ENCODE measurements at regions not wholly inside any gene's neighbourhood (a gene's known extent, or its start where the extent isn't known, plus 50 kb on each side); places are given as distances from the start of the nearest gene placed in this dataset.
"Not testable (repeated sequence)": the region's sequence is repeated elsewhere in the genome, so short reads cannot be mapped to it uniquely, and the experiment has no call there.

- no peak for DNase-seq
These were observed 302.6 kb upstream of the DDI1 start for GRCh38 chr11:103733889-103734288.

GRCh38 chr11:103735497-103736032, 300.9 kb upstream of the DDI1 start:
- no peak for DNase-seq

- no peak for DNase-seq
These were observed 300.0 kb upstream of the DDI1 start for GRCh38 chr11:103736315-103737036.

- DNase-seq = no peak
These were observed 299.3 kb upstream of the DDI1 start for GRCh38 chr11:103737037-103737622.

GRCh38 chr11:103737747-103738146, 298.7 kb upstream of the DDI1 start:
- DNase-seq = no peak

- DNase-seq = not testable (repeated sequence)
These were observed 297.2 kb upstream of the DDI1 start for GRCh38 chr11:103739074-103739796.

GRCh38 chr11:103744496-103745153, 291.8 kb upstream of the DDI1 start:
- DNase-seq = no peak

GRCh38 chr11:103749158-103749557, 287.3 kb upstream of the DDI1 start:
- no peak for DNase-seq

- no peak for DNase-seq
These were observed 267.6 kb upstream of the DDI1 start for GRCh38 chr11:103768816-103769215.

GRCh38 chr11:103773059-103773458, 263.4 kb upstream of the DDI1 start:
- DNase-seq = peak; percentile 6

GRCh38 chr11:103773537-103773936, 262.9 kb upstream of the DDI1 start:
- no peak for DNase-seq

- no peak for DNase-seq
These were observed 257.4 kb upstream of the DDI1 start for GRCh38 chr11:103779054-103779453.

- DNase-seq = no peak
These were observed 246.5 kb upstream of the DDI1 start for GRCh38 chr11:103789952-103790351.

- DNase-seq = no peak
These were observed 243.4 kb upstream of the DDI1 start for GRCh38 chr11:103792981-103793468.

- no peak for DNase-seq
These were observed 242.2 kb upstream of the DDI1 start for GRCh38 chr11:103794262-103794661.

GRCh38 chr11:103798026-103798425, 238.4 kb upstream of the DDI1 start:
- peak; percentile 34 to 36 for DNase-seq

- no peak for DNase-seq
These were observed 238.0 kb upstream of the DDI1 start for GRCh38 chr11:103798446-103798845.

GRCh38 chr11:103800406-103801114, 235.9 kb upstream of the DDI1 start:
- no peak for DNase-seq

- no peak for DNase-seq
These were observed 233.4 kb upstream of the DDI1 start for GRCh38 chr11:103803062-103803461.

- DNase-seq = no peak
These were observed 230.8 kb upstream of the DDI1 start for GRCh38 chr11:103805688-103806009.

- DNase-seq = no peak
These were observed 230.1 kb upstream of the DDI1 start for GRCh38 chr11:103806130-103806895.

GRCh38 chr11:103807806-103808205, 228.6 kb upstream of the DDI1 start:
- no peak for DNase-seq

Data from Kasumi-1 (cell line).